ENCODE measurements at regions not wholly inside any gene's neighbourhood (a gene's known extent, or its start where the extent isn't known, plus 50 kb on each side); places are given as distances from the start of the nearest gene placed in this dataset.

GRCh38 chr6:112717401-112717800, 370.3 kb downstream of the RFPL4B start:
- H3K27me3 ChIP-seq (ENCODE audit: control insufficient read depth in 4 of 4, insufficient read depth in 4 of 4, low read length in 3 of 4) = no peaks in the 10 kb centered on the region
- WGBS = 63% methylated on average over 3 of the region's 3 CpGs
- no peak overlapping the region for H3K9ac ChIP-seq (ENCODE audit: low read depth in 1 of 2, low read length in 2 of 2)
- H3K27ac ChIP-seq (ENCODE audit: low read depth in 1 of 2, low read length in 2 of 2) = no peak overlapping the region
- no peaks in the 10 kb centered on the region for H3K9me3 ChIP-seq (ENCODE audit: control insufficient read depth in 4 of 4, low read length in 3 of 4)
- H3K4me3 ChIP-seq (ENCODE audit: low read depth in 1 of 3, low read length in 3 of 3) = no peak overlapping the region
- H3K4me1 ChIP-seq (ENCODE audit: control insufficient read depth in 4 of 4, insufficient read depth in 4 of 4, low read length in 3 of 4) = no peaks in the 10 kb centered on the region
- DNase-seq (ENCODE audit: low spot score) = no peak
- TF ChIP-seq TAF1 (conservative IDR thresholded peaks at IDR 0.05) (no peak), RAD21 (IDR thresholded peaks at IDR 0.05) (no peak), FOXA2 (IDR thresholded peaks at IDR 0.05) (no peak)
- H3K36me3 ChIP-seq (ENCODE audit: control insufficient read depth in 4 of 4, insufficient read depth in 3 of 4, low read depth in 1 of 4, low read length in 3 of 4) = no peaks in the 10 kb centered on the region

- no peaks in the 10 kb centered on the region for H3K4me1 ChIP-seq (ENCODE audit: control insufficient read depth in 4 of 4, insufficient read depth in 4 of 4, low read length in 3 of 4)
- DNase-seq (ENCODE audit: low spot score) = no peak
- H3K27me3 ChIP-seq (ENCODE audit: control insufficient read depth in 4 of 4, insufficient read depth in 4 of 4, low read length in 3 of 4) = no peaks in the 10 kb centered on the region
- H3K9ac ChIP-seq (ENCODE audit: low read depth in 1 of 2, low read length in 2 of 2) = no peak overlapping the region
- no peaks in the 10 kb centered on the region for H3K36me3 ChIP-seq (ENCODE audit: control insufficient read depth in 4 of 4, insufficient read depth in 3 of 4, low read depth in 1 of 4, low read length in 3 of 4)
- 69% methylated on average over 2 of the region's 2 CpGs for WGBS
- TF ChIP-seq ATF3 (IDR thresholded peaks at IDR 0.05) (no peak), RAD21 (IDR thresholded peaks at IDR 0.05) (no peak)
- no peaks in the 10 kb centered on the region for H3K9me3 ChIP-seq (ENCODE audit: control insufficient read depth in 4 of 4, low read length in 3 of 4)
- H3K4me3 ChIP-seq (ENCODE audit: low read depth in 1 of 3, low read length in 3 of 3) = no peak overlapping the region
- H3K27ac ChIP-seq (ENCODE audit: low read depth in 1 of 2, low read length in 2 of 2) = no peak overlapping the region
Measured at GRCh38 chr6:112717856-112718255, 370.7 kb downstream of the RFPL4B start.

DNA sequence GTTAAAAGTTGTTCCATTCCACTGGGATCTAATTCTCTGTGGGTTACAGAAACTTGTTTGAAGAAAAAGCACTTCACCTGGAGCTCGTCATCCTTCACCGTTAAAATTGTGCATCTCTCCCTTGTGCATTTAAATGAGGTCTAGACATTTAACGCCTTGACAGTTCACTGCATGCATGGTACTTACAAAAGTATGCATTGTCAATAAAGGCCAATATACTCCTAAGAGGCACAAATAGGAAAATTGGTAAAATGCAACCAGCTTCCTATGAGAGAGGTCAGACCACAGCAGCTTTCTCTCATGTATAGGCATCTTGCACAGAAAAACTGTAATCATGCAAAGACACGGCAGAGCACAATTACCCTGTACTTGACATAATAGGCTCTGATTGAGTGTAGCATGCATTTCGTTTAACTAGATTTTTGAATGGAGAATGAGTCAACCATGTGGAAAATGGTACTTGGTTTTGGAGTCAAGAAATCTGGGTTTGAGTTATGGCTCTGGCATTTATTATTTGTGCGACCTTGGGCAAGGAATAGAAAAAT, 378.5 kb downstream of the RFPL4B start:
- H3K4me1 ChIP-seq (ENCODE audit: control insufficient read depth in 4 of 4, insufficient read depth in 4 of 4, low read length in 3 of 4) = no peaks in the 10 kb centered on the region
- no peak overlapping the region for H3K9ac ChIP-seq (ENCODE audit: low read depth in 1 of 2, low read length in 2 of 2)
- no peak overlapping the region for H3K27ac ChIP-seq (ENCODE audit: low read depth in 1 of 2, low read length in 2 of 2)
- DNase-seq (ENCODE audit: low spot score) = no peak
- no peak for TF ChIP-seq HNF4G (IDR thresholded peaks at IDR 0.05)
- TF ChIP-seq GABPA (IDR thresholded peaks at IDR 0.05 in 1 of 2, conservative IDR thresholded peaks at IDR 0.05 in 1 of 2) = no peak
- no peak for TF ChIP-seq JUND (IDR thresholded peaks at IDR 0.05)
- no peak for TF ChIP-seq YY1 (IDR thresholded peaks at IDR 0.05)
- TF ChIP-seq, protein P1, sequence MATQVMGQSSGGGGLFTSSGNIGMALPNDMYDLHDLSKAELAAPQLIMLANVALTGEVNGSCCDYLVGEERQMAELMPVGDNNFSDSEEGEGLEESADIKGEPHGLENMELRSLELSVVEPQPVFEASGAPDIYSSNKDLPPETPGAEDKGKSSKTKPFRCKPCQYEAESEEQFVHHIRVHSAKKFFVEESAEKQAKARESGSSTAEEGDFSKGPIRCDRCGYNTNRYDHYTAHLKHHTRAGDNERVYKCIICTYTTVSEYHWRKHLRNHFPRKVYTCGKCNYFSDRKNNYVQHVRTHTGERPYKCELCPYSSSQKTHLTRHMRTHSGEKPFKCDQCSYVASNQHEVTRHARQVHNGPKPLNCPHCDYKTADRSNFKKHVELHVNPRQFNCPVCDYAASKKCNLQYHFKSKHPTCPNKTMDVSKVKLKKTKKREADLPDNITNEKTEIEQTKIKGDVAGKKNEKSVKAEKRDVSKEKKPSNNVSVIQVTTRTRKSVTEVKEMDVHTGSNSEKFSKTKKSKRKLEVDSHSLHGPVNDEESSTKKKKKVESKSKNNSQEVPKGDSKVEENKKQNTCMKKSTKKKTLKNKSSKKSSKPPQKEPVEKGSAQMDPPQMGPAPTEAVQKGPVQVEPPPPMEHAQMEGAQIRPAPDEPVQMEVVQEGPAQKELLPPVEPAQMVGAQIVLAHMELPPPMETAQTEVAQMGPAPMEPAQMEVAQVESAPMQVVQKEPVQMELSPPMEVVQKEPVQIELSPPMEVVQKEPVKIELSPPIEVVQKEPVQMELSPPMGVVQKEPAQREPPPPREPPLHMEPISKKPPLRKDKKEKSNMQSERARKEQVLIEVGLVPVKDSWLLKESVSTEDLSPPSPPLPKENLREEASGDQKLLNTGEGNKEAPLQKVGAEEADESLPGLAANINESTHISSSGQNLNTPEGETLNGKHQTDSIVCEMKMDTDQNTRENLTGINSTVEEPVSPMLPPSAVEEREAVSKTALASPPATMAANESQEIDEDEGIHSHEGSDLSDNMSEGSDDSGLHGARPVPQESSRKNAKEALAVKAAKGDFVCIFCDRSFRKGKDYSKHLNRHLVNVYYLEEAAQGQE (IDR thresholded peaks at IDR 0.05) = no peak
- H3K9me3 ChIP-seq (ENCODE audit: control insufficient read depth in 4 of 4, low read length in 3 of 4) = no peaks in the 10 kb centered on the region
- no peaks in the 10 kb centered on the region for H3K27me3 ChIP-seq (ENCODE audit: control insufficient read depth in 4 of 4, insufficient read depth in 4 of 4, low read length in 3 of 4)
- no peaks in the 10 kb centered on the region for H3K36me3 ChIP-seq (ENCODE audit: control insufficient read depth in 4 of 4, insufficient read depth in 3 of 4, low read depth in 1 of 4, low read length in 3 of 4)
- 80% methylated on average over 6 of the region's 6 CpGs for WGBS
- H3K4me3 ChIP-seq (ENCODE audit: low read depth in 1 of 3, low read length in 3 of 3) = no peak overlapping the region

DNA sequence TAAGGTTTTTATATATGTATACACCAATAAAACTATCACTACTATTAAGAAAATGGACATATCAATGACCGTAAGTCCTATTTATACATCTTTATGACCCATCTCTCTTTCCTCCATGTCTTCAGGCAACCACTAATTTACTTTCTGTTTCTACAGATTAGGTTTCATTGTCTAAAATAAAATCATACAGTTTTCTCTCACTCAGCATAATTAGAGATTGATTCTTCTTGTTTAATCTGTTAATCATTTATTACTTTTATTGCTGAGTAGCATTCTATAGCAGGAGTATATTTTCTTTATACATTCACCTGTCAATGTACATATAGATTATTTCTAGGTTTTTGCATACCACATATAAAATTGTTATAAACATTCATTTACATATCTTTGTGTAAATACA, 388.0 kb downstream of the RFPL4B start:
- H3K27ac ChIP-seq (ENCODE audit: low read depth in 1 of 2, low read length in 2 of 2) = no peak overlapping the region
- 87% methylated on average over 1 of the region's 1 CpG for WGBS
- no peak for TF ChIP-seq YY1 (IDR thresholded peaks at IDR 0.05)
- TF ChIP-seq, protein P2, sequence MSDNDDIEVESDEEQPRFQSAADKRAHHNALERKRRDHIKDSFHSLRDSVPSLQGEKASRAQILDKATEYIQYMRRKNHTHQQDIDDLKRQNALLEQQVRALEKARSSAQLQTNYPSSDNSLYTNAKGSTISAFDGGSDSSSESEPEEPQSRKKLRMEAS (IDR thresholded peaks at IDR 0.05) = no peak

More for the DNA sequence above, 388.0 kb downstream of the RFPL4B start:
- no peak overlapping the region for H3K9ac ChIP-seq (ENCODE audit: low read depth in 1 of 2, low read length in 2 of 2)
- H3K4me1 ChIP-seq (ENCODE audit: control insufficient read depth in 4 of 4, insufficient read depth in 4 of 4, low read length in 3 of 4) = no peaks in the 10 kb centered on the region
- no peaks in the 10 kb centered on the region for H3K27me3 ChIP-seq (ENCODE audit: control insufficient read depth in 4 of 4, insufficient read depth in 4 of 4, low read length in 3 of 4)
- DNase-seq (ENCODE audit: low spot score) = no peak
- H3K4me3 ChIP-seq (ENCODE audit: low read depth in 1 of 3, low read length in 3 of 3) = no peak overlapping the region
- no peaks in the 10 kb centered on the region for H3K9me3 ChIP-seq (ENCODE audit: control insufficient read depth in 4 of 4, low read length in 3 of 4)
- H3K36me3 ChIP-seq (ENCODE audit: control insufficient read depth in 4 of 4, insufficient read depth in 3 of 4, low read depth in 1 of 4, low read length in 3 of 4) = no peaks in the 10 kb centered on the region
